Gastroesophageal sphincter (tissue), 3 donors: ENCODE measurements at regions not wholly inside any gene's neighbourhood (a gene's known extent, or its start where the extent isn't known, plus 50 kb on each side); places are given as distances from the start of the nearest gene placed in this dataset.

Experiments used
- POLR2AphosphoS5 ChIP-seq: sonication (generic); formaldehyde crosslinking; IDR thresholded peaks from one replicate; pipeline ENCODE4 v1.6.1; 2017; ENCODE audit warnings: antibody characterized with exemption
- TF ChIP-seq, protein P1 (sequence below), 4 experiments: fragments of 200-600 bp in 2 of 4; fragments of 450-650 bp in 2 of 4; sonication (generic) in 1 of 4; IDR thresholded peaks; one replicate each; pipeline ENCODE4 v1.5.1; 2017 to 2019; ENCODE audit warnings: antibody characterized with exemption in 4 of 4, mild to moderate bottlenecking in 2 of 4, moderate library complexity in 2 of 4

DNA sequence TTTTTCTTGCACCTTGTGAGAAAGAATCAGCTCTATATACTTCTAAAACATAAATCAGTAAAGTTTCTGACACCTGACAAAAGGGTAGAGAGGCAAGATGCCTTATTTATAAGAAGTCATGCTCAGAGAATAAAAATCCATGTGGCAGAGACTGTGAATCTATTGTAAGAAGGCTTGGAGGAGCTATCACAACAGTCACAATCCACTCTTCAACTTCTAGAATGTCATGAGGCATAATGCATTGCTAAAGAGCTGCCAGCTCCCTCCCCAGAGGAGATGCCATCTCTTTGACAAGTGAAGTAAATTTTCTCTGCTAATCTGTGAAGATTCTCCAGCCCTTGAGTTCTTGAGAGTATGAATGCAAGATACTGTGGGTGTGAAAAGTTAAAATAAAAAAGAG lies 971.2 kb upstream of the IGFBP7 start:
- TF ChIP-seq POLR2AphosphoS5: no peak
- TF ChIP-seq, protein P1, sequence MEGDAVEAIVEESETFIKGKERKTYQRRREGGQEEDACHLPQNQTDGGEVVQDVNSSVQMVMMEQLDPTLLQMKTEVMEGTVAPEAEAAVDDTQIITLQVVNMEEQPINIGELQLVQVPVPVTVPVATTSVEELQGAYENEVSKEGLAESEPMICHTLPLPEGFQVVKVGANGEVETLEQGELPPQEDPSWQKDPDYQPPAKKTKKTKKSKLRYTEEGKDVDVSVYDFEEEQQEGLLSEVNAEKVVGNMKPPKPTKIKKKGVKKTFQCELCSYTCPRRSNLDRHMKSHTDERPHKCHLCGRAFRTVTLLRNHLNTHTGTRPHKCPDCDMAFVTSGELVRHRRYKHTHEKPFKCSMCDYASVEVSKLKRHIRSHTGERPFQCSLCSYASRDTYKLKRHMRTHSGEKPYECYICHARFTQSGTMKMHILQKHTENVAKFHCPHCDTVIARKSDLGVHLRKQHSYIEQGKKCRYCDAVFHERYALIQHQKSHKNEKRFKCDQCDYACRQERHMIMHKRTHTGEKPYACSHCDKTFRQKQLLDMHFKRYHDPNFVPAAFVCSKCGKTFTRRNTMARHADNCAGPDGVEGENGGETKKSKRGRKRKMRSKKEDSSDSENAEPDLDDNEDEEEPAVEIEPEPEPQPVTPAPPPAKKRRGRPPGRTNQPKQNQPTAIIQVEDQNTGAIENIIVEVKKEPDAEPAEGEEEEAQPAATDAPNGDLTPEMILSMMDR (IDR thresholded peaks at IDR 0.05): no peak
